Naive thymus-derived CD4-positive, alpha-beta T cell (primary cell): ENCODE measurements at regions not wholly inside any gene's neighbourhood (a gene's known extent, or its start where the extent isn't known, plus 50 kb on each side); places are given as distances from the start of the nearest gene placed in this dataset.

ENCODE experiments used
- ATAC-seq: fragments of 150-1000 bp; cut with Tn5 transposase; 2 replicates; pipeline ENCODE4 v1.10.0; 2021; ENCODE audit warnings: mild to moderate bottlenecking, moderate library complexity
- CTCF ChIA-PET: fragments of 350-600 bp; sonication (Branson Sonifier 250); formaldehyde crosslinking; loops from one replicate; lab custom pipeline; 2021; ENCODE audit warnings: antibody characterized with exemption; lab: Charles Lee
- POLR2A ChIA-PET: fragments of 350-600 bp; sonication (Branson Sonifier 250); formaldehyde crosslinking; loops from one replicate; lab custom pipeline; 2021; ENCODE audit warnings: antibody characterized with exemption, inconsistent platforms; lab: Charles Lee
- DNase-seq, 9 donors: peaks; one replicate each; pipeline versions ENCODE4 v3.0.0 to v3.0.0-alpha.2; 2020 to 2022; ENCODE audit warnings: mixed read lengths in 1 of 9
- H3K27ac ChIP-seq: one replicate; pipeline ENCODE4 v1.7.0; 2013; ENCODE audit warnings: mild to moderate bottlenecking, low read depth, low read length, moderate library complexity
- H3K27me3 ChIP-seq, 2 donors: one replicate each; pipeline ENCODE4 v1.7.0; 2013; ENCODE audit warnings: low read length in 2 of 2, mild to moderate bottlenecking in 2 of 2, moderate library complexity in 2 of 2; ENCODE audit not compliant: control insufficient read depth in 2 of 2, insufficient read depth in 2 of 2
- H3K36me3 ChIP-seq, 3 experiments: 1 replicate in 2 of 3; 2 replicates in 1 of 3; pipeline ENCODE4 v1.7.0; 2013; ENCODE audit warnings: low read length in 3 of 3, mild to moderate bottlenecking in 3 of 3, moderate library complexity in 1 of 3; ENCODE audit not compliant: insufficient read depth in 3 of 3, control insufficient read depth in 2 of 3
- H3K4me1 ChIP-seq, 2 donors: one replicate each; pipeline ENCODE4 v1.7.0; 2013; ENCODE audit warnings: low read length in 2 of 2, mild to moderate bottlenecking in 2 of 2, moderate library complexity in 1 of 2; ENCODE audit not compliant: control insufficient read depth in 2 of 2, insufficient read depth in 2 of 2
- H3K4me3 ChIP-seq: 2 replicates; pipeline ENCODE4 v1.7.0; 2013; ENCODE audit warnings: mild to moderate bottlenecking, low read length
- H3K9me3 ChIP-seq, 3 experiments: 1 replicate in 2 of 3; 2 replicates in 1 of 3; pipeline ENCODE4 v1.7.0; 2013; ENCODE audit warnings: low read length in 3 of 3; ENCODE audit not compliant: control insufficient read depth in 2 of 3
- H3K27ac Mint-ChIP-seq, 9 donors: one replicate each; pipeline ENCODE4 v1.8.0; 2020 to 2022; ENCODE audit warnings: mixed read lengths in 9 of 9, mild to moderate bottlenecking in 8 of 9, moderate library complexity in 5 of 9, inconsistent platforms in 2 of 9
- H3K27me3 Mint-ChIP-seq, 5 donors: one replicate each; pipeline ENCODE4 v1.8.0; 2021 to 2022; ENCODE audit warnings: mixed read lengths in 5 of 5, mild to moderate bottlenecking in 1 of 5
- H3K36me3 Mint-ChIP-seq, 5 donors: one replicate each; pipeline ENCODE4 v1.8.0; 2020 to 2022; ENCODE audit warnings: mixed read lengths in 5 of 5, mild to moderate bottlenecking in 3 of 5, inconsistent platforms in 1 of 5
- H3K4me1 Mint-ChIP-seq, 7 donors: one replicate each; pipeline ENCODE4 v1.8.0; 2020 to 2022; ENCODE audit warnings: mixed read lengths in 7 of 7, mild to moderate bottlenecking in 3 of 7, inconsistent platforms in 1 of 7
- H3K4me3 Mint-ChIP-seq, 10 donors: one replicate each; pipeline ENCODE4 v1.8.0; 2020 to 2022; ENCODE audit warnings: mild to moderate bottlenecking in 10 of 10, mixed read lengths in 10 of 10, moderate library complexity in 6 of 10, inconsistent platforms in 2 of 10
- H3K9me3 Mint-ChIP-seq, 11 donors: one replicate each; pipeline ENCODE4 v1.8.0; 2020 to 2022; ENCODE audit warnings: mixed read lengths in 11 of 11, mild to moderate bottlenecking in 4 of 11, inconsistent platforms in 1 of 11, moderate library complexity in 1 of 11
- intact Hi-C, 2 donors: fragments of 100-400 bp; cut with micrococcal nuclease; formaldehyde crosslinking; loops; one replicate each; pipeline ENCODE4 v1.15.1; 2023

GRCh38 chr1:5503556-5504363 lies 488.5 kb downstream of the NPHP4 start:
- Mint-ChIP-seq H3K36me3 (no peaks in the 10 kb centered on the region), H3K9me3 (peaks cover 0 to 7% (median 0%) of the 10 kb centered on the region in 11 donors), H3K27me3 (peaks cover 0 to 11% (median 0%) of the 10 kb centered on the region in 5 donors), H3K27ac (no peak overlapping the region), H3K4me1 (no peaks in the 10 kb centered on the region), H3K4me3 (no peak overlapping the region)
- no peak overlapping the region for H3K4me3 ChIP-seq
- ATAC-seq (no peak), DNase-seq (no peak)
- no peaks in the 10 kb centered on the region for H3K4me1 ChIP-seq
- ChIA-PET CTCF (interaction anchor here (0.7 kb wide), 1 partner anchor 108 kb away, joined by 3 read pairs; no protein-coding TSS in a partner anchor), POLR2A (no interaction called here)
- H3K27me3 ChIP-seq = no peaks in the 10 kb centered on the region
- no peak overlapping the region for H3K27ac ChIP-seq
- no peaks in the 10 kb centered on the region for H3K36me3 ChIP-seq
- intact Hi-C loops = no loop called here
- no peaks in the 10 kb centered on the region for H3K9me3 ChIP-seq

- H3K4me3 Mint-ChIP-seq = no peak overlapping the region
- H3K27me3 Mint-ChIP-seq = peaks cover 0 to 11% (median 0%) of the 10 kb centered on the region in 5 donors
- Histone ChIP-seq H3K9me3 (no peaks in the 10 kb centered on the region), H3K27ac (no peak overlapping the region), H3K4me3 (no peak overlapping the region), H3K36me3 (no peaks in the 10 kb centered on the region), H3K4me1 (no peaks in the 10 kb centered on the region), H3K27me3 (no peaks in the 10 kb centered on the region)
- H3K9me3 Mint-ChIP-seq = peaks cover 0 to 4% (median 0%) of the 10 kb centered on the region in 11 donors
- POLR2A ChIA-PET = no interaction called here
- ATAC-seq (no peak), DNase-seq (no peak)
- no peaks in the 10 kb centered on the region for H3K4me1 Mint-ChIP-seq
- no peaks in the 10 kb centered on the region for H3K36me3 Mint-ChIP-seq
- intact Hi-C loops = no loop called here
- H3K27ac Mint-ChIP-seq = no peak overlapping the region
- CTCF ChIA-PET = interaction anchor here (0.7 kb wide), 1 partner anchor 106 kb away, joined by 3 read pairs; no protein-coding TSS in a partner anchor
These were observed 489.7 kb downstream of the NPHP4 start for GRCh38 chr1:5502311-5503194.

GRCh38 chr1:5501206-5501930 lies 490.9 kb downstream of the NPHP4 start:
- ATAC-seq (no peak), DNase-seq (no peak)
- Histone ChIP-seq H3K36me3 (no peaks in the 10 kb centered on the region), H3K27me3 (no peaks in the 10 kb centered on the region), H3K4me1 (no peaks in the 10 kb centered on the region), H3K27ac (no peak overlapping the region), H3K4me3 (no peak overlapping the region), H3K9me3 (no peaks in the 10 kb centered on the region)
- no peak overlapping the region for H3K4me3 Mint-ChIP-seq
- ChIA-PET CTCF (no interaction called here), POLR2A (no interaction called here)
- intact Hi-C loops = no loop called here
- H3K4me1 Mint-ChIP-seq = no peaks in the 10 kb centered on the region
- peaks cover 0 to 4% (median 0%) of the 10 kb centered on the region in 5 donors for H3K36me3 Mint-ChIP-seq
- peaks cover 0 to 12% (median 0%) of the 10 kb centered on the region in 5 donors for H3K27me3 Mint-ChIP-seq
- H3K27ac Mint-ChIP-seq = no peak overlapping the region
- peaks cover 0 to 7% (median 0%) of the 10 kb centered on the region in 11 donors for H3K9me3 Mint-ChIP-seq

GRCh38 chr1:5500541-5500940 lies 491.7 kb downstream of the NPHP4 start:
- Histone ChIP-seq H3K27ac (no peak overlapping the region), H3K9me3 (no peaks in the 10 kb centered on the region), H3K27me3 (no peaks in the 10 kb centered on the region), H3K4me1 (no peaks in the 10 kb centered on the region), H3K36me3 (no peaks in the 10 kb centered on the region), H3K4me3 (no peak overlapping the region)
- Mint-ChIP-seq H3K9me3 (peaks cover 0 to 7% (median 0%) of the 10 kb centered on the region in 11 donors), H3K4me3 (no peak overlapping the region), H3K27ac (no peak overlapping the region), H3K27me3 (peaks cover 0 to 12% (median 0%) of the 10 kb centered on the region in 5 donors), H3K36me3 (peaks cover 0 to 4% (median 0%) of the 10 kb centered on the region in 5 donors), H3K4me1 (no peaks in the 10 kb centered on the region)
- ChIA-PET CTCF (no interaction called here), POLR2A (no interaction called here)
- intact Hi-C loops = no loop called here
- no peak for ATAC-seq
- DNase-seq = no peak

- no peaks in the 10 kb centered on the region for H3K36me3 ChIP-seq
- Mint-ChIP-seq H3K27me3 (peaks cover 0 to 5% (median 0%) of the 10 kb centered on the region in 5 donors), H3K36me3 (peaks cover 0 to 4% (median 0%) of the 10 kb centered on the region in 5 donors), H3K4me1 (no peaks in the 10 kb centered on the region), H3K9me3 (peaks cover 0 to 7% (median 0%) of the 10 kb centered on the region in 11 donors), H3K27ac (no peak overlapping the region), H3K4me3 (no peak overlapping the region)
- H3K4me1 ChIP-seq = no peaks in the 10 kb centered on the region
- intact Hi-C loops = no loop called here
- CTCF ChIA-PET = no interaction called here
- POLR2A ChIA-PET = no interaction called here
- no peaks in the 10 kb centered on the region for H3K27me3 ChIP-seq
- H3K9me3 ChIP-seq = no peaks in the 10 kb centered on the region
- DNase-seq (no peak), ATAC-seq (no peak)
- no peak overlapping the region for H3K4me3 ChIP-seq
- H3K27ac ChIP-seq = no peak overlapping the region
These were observed 494.7 kb downstream of the NPHP4 start for GRCh38 chr1:5497503-5497902.

- H3K36me3 ChIP-seq = no peaks in the 10 kb centered on the region
- no peaks in the 10 kb centered on the region for H3K9me3 ChIP-seq
- Mint-ChIP-seq H3K9me3 (peaks cover 0 to 6% (median 0%) of the 10 kb centered on the region in 11 donors), H3K36me3 (peaks cover 0 to 4% (median 0%) of the 10 kb centered on the region in 5 donors), H3K4me3 (no peak overlapping the region), H3K4me1 (no peaks in the 10 kb centered on the region), H3K27ac (no peak overlapping the region), H3K27me3 (peaks cover 0 to 5% (median 0%) of the 10 kb centered on the region in 5 donors)
- CTCF ChIA-PET = interaction anchor here (0.9 kb wide), 1 partner anchor 229 kb away, joined by 3 read pairs; no protein-coding TSS in a partner anchor
- intact Hi-C loops = no loop called here
- DNase-seq = no peak
- no peak overlapping the region for H3K4me3 ChIP-seq
- no peaks in the 10 kb centered on the region for H3K4me1 ChIP-seq
- no peaks in the 10 kb centered on the region for H3K27me3 ChIP-seq
- ATAC-seq = no peak
- no peak overlapping the region for H3K27ac ChIP-seq
- POLR2A ChIA-PET = no interaction called here
These were observed 496.4 kb downstream of the NPHP4 start for GRCh38 chr1:5495596-5496410.
